ENCODE measurements at regions not wholly inside any gene's neighbourhood (a gene's known extent, or its start where the extent isn't known, plus 50 kb on each side); places are given as distances from the start of the nearest gene placed in this dataset.
"Not testable (repeated sequence)": the region's sequence is repeated elsewhere in the genome, so short reads cannot be mapped to it uniquely, and the experiment has no call there.

- DNase-seq: no peak
Observed at GRCh38 chr17:20916383-20916782, 126.4 kb downstream of the USP22 start.

GRCh38 chr17:20917610-20918306 is 125.1 kb downstream of the USP22 start:
- DNase-seq: not testable (repeated sequence)

GRCh38 chr17:20920095-20920814 is 122.6 kb downstream of the USP22 start:
- DNase-seq: no peak

- no peak for DNase-seq
Observed at GRCh38 chr17:20920815-20921199, 122.0 kb downstream of the USP22 start.

GRCh38 chr17:20922128-20922670 is 120.6 kb downstream of the USP22 start:
- DNase-seq: no peak

GRCh38 chr17:20924306-20924705 is 118.5 kb downstream of the USP22 start:
- no peak for DNase-seq

GRCh38 chr17:20925091-20925490 is 117.7 kb downstream of the USP22 start:
- DNase-seq: no peak

GRCh38 chr17:20925954-20926353 is 116.9 kb downstream of the USP22 start:
- no peak for DNase-seq

- no peak for DNase-seq
Observed at GRCh38 chr17:20926532-20926931, 116.3 kb downstream of the USP22 start.

- no peak for DNase-seq
Observed at GRCh38 chr17:20927308-20927977, 115.4 kb downstream of the USP22 start.

GRCh38 chr17:20929334-20929733 is 113.5 kb downstream of the USP22 start:
- DNase-seq: no peak

GRCh38 chr17:20930081-20930760 is 112.6 kb downstream of the USP22 start:
- DNase-seq: no peak

- DNase-seq: not testable (repeated sequence)
Observed at GRCh38 chr17:20933040-20933439, 109.8 kb downstream of the USP22 start.

GRCh38 chr17:20934288-20934687 is 108.5 kb downstream of the USP22 start:
- DNase-seq: no peak

- DNase-seq: no peak
Observed at GRCh38 chr17:20935740-20936139, 107.1 kb downstream of the USP22 start.

- DNase-seq: no peak
Observed at GRCh38 chr17:20938244-20938643, 104.6 kb downstream of the USP22 start.

GRCh38 chr17:20938988-20939615 is 103.7 kb downstream of the USP22 start:
- DNase-seq: no peak

GRCh38 chr17:20941872-20942271 is 100.9 kb downstream of the USP22 start:
- no peak for DNase-seq

- peak; percentile 44 to 59 (median 49) for DNase-seq
Observed at GRCh38 chr17:20944014-20944865, 98.6 kb downstream of the USP22 start.

- not testable (repeated sequence) for DNase-seq
Observed at GRCh38 chr17:20947708-20948107, 95.1 kb downstream of the USP22 start.

GRCh38 chr17:20948984-20949777 is 93.6 kb downstream of the USP22 start:
- DNase-seq: no peak
